Activated CD8-positive, alpha-beta T cell treated with anti-CD3 and anti-CD28 coated beads for 36 hours (primary cell): ENCODE measurements at regions not wholly inside any gene's neighbourhood (a gene's known extent, or its start where the extent isn't known, plus 50 kb on each side); places are given as distances from the start of the nearest gene placed in this dataset.

Experiments used
- ATAC-seq: fragments of 200-7000 bp; cut with Tn5 transposase; one replicate; pipeline ENCODE4 v1.10.0; 2021; ENCODE audit warnings: mild to moderate bottlenecking, moderate library complexity
- CTCF ChIA-PET: fragments of 350-600 bp; sonication (Branson Sonifier 250); formaldehyde crosslinking; loops from one replicate; lab custom pipeline; 2021; ENCODE audit warnings: antibody characterized with exemption; lab: Charles Lee
- POLR2A ChIA-PET: fragments of 350-600 bp; sonication (Branson Sonifier 250); formaldehyde crosslinking; loops from one replicate; lab custom pipeline; 2021; ENCODE audit warnings: antibody characterized with exemption; lab: Charles Lee
- DNase-seq: peaks from one replicate; pipeline ENCODE4 v3.0.0-alpha.2; 2020
- H3K27ac Mint-ChIP-seq: one replicate; pipeline ENCODE4 v1.8.0; 2021; ENCODE audit warnings: mild to moderate bottlenecking, mixed read lengths
- H3K27me3 Mint-ChIP-seq: one replicate; pipeline ENCODE4 v1.8.0; 2021; ENCODE audit warnings: mixed read lengths
- H3K36me3 Mint-ChIP-seq: one replicate; pipeline ENCODE4 v1.8.0; 2021; ENCODE audit warnings: low read depth, mixed read lengths
- H3K4me1 Mint-ChIP-seq: one replicate; pipeline ENCODE4 v1.8.0; 2021; ENCODE audit warnings: low read depth, mixed read lengths
- H3K4me3 Mint-ChIP-seq: one replicate; pipeline ENCODE4 v1.8.0; 2021; ENCODE audit warnings: mild to moderate bottlenecking, moderate library complexity, mixed read lengths
- H3K9me3 Mint-ChIP-seq: one replicate; pipeline ENCODE4 v1.8.0; 2021; ENCODE audit warnings: mixed read lengths
- CTCF ChIP-seq: fragments of 200-600 bp; IDR thresholded peaks from one replicate; pipeline ENCODE4 v1.8.0; 2022; ENCODE audit warnings: antibody characterized with exemption, mild to moderate bottlenecking
- intact Hi-C: fragments of 100-400 bp; cut with micrococcal nuclease; formaldehyde crosslinking; loops from one replicate; pipeline ENCODE4 v1.10.0; 2022

GRCh38 chr2:164368896-164369295 lies 252.4 kb downstream of the GRB14 start:
- ChIA-PET POLR2A (no interaction called here), CTCF (no interaction called here)
- Mint-ChIP-seq H3K4me1 (no peaks in the 10 kb centered on the region), H3K9me3 (peaks cover 3% of the 10 kb centered on the region), H3K27me3 (no peaks in the 10 kb centered on the region), H3K36me3 (no peaks in the 10 kb centered on the region), H3K4me3 (no peak overlapping the region), H3K27ac (no peak overlapping the region)
- DNase-seq (no peak), ATAC-seq (no peak)
- TF ChIP-seq CTCF, result no peak
- intact Hi-C loops, result no loop called here

GRCh38 chr2:164363646-164364045 lies 257.6 kb downstream of the GRB14 start:
- DNase-seq, result no peak
- ChIA-PET POLR2A (no interaction called here), CTCF (no interaction called here)

GRCh38 chr2:164351536-164351935 lies 269.7 kb downstream of the GRB14 start:
- TF ChIP-seq CTCF, result no peak
- Mint-ChIP-seq H3K27me3 (no peaks in the 10 kb centered on the region), H3K36me3 (no peaks in the 10 kb centered on the region), H3K9me3 (no peaks in the 10 kb centered on the region), H3K4me3 (no peak overlapping the region), H3K27ac (no peak overlapping the region), H3K4me1 (no peaks in the 10 kb centered on the region)
- ChIA-PET POLR2A (no interaction called here), CTCF (no interaction called here)
- DNase-seq (no peak), ATAC-seq (no peak)
- intact Hi-C loops, result no loop called here

More at GRCh38 chr2:164363646-164364045, 257.6 kb downstream of the GRB14 start:
- Mint-ChIP-seq H3K4me3 (no peak overlapping the region), H3K27me3 (no peaks in the 10 kb centered on the region), H3K9me3 (no peaks in the 10 kb centered on the region), H3K4me1 (no peaks in the 10 kb centered on the region), H3K27ac (no peak overlapping the region), H3K36me3 (no peaks in the 10 kb centered on the region)
- intact Hi-C loops, result no loop called here
- TF ChIP-seq CTCF, result no peak
- no peak for ATAC-seq

- Mint-ChIP-seq H3K27me3 (no peaks in the 10 kb centered on the region), H3K36me3 (no peaks in the 10 kb centered on the region)
- intact Hi-C loops, result no loop called here
Observed at GRCh38 chr2:164335947-164336346, 285.3 kb downstream of the GRB14 start.

GRCh38 chr2:164335128-164335527 lies 286.2 kb downstream of the GRB14 start:
- ATAC-seq, result no peak

More at GRCh38 chr2:164335947-164336346, 285.3 kb downstream of the GRB14 start:
- POLR2A ChIA-PET, result no interaction called here
- Mint-ChIP-seq H3K9me3 (peaks cover 4% of the 10 kb centered on the region), H3K4me1 (no peaks in the 10 kb centered on the region), H3K4me3 (no peak overlapping the region), H3K27ac (no peak overlapping the region)
- no peak for TF ChIP-seq CTCF
- CTCF ChIA-PET, result no interaction called here
- ATAC-seq (no peak), DNase-seq (no peak)

More at GRCh38 chr2:164335128-164335527, 286.2 kb downstream of the GRB14 start:
- POLR2A ChIA-PET, result no interaction called here
- H3K9me3 Mint-ChIP-seq, result peaks cover 4% of the 10 kb centered on the region
- H3K4me1 Mint-ChIP-seq, result no peaks in the 10 kb centered on the region
- no peaks in the 10 kb centered on the region for H3K36me3 Mint-ChIP-seq
- CTCF ChIA-PET, result no interaction called here
- no peak for DNase-seq
- intact Hi-C loops, result no loop called here
- no peak overlapping the region for H3K4me3 Mint-ChIP-seq
- no peaks in the 10 kb centered on the region for H3K27me3 Mint-ChIP-seq
- no peak for TF ChIP-seq CTCF
- no peak overlapping the region for H3K27ac Mint-ChIP-seq
